ENCODE measurements at regions not wholly inside any gene's neighbourhood (a gene's known extent, or its start where the extent isn't known, plus 50 kb on each side); places are given as distances from the start of the nearest gene placed in this dataset.

DNA sequence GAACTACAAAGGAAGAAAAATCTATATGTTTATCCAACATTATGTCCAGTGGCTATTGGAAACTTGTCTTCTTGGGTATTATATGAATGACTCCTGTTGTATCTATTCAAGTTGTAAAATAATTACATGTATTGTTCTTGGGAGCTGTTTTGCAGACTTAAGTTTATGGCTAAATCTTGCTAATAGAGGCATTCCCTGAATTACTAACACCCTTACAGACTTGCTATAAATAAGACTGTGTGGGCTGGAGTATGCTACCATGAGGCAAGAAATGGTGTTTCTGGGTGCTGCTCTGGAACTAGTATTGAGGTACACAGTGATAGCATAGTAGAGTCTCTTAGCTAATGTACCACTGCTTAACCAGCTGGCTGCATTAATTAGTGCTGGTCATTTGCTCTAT, 155.1 kb downstream of the HIPK3 start:
- H3K27me3 Mint-ChIP-seq (ENCODE audit: unreplicated experiment) = no peaks in the 10 kb centered on the region
- no peaks in the 10 kb centered on the region for H3K36me3 Mint-ChIP-seq (ENCODE audit: insufficient read depth, unreplicated experiment)
- BruUV-seq (replicated peaks) = no TSS peak
- no peak for DNase-seq
- no peaks in the 10 kb centered on the region for H3K9me3 Mint-ChIP-seq (ENCODE audit: low read depth, unreplicated experiment)
- TF ChIP-seq, protein P1, sequence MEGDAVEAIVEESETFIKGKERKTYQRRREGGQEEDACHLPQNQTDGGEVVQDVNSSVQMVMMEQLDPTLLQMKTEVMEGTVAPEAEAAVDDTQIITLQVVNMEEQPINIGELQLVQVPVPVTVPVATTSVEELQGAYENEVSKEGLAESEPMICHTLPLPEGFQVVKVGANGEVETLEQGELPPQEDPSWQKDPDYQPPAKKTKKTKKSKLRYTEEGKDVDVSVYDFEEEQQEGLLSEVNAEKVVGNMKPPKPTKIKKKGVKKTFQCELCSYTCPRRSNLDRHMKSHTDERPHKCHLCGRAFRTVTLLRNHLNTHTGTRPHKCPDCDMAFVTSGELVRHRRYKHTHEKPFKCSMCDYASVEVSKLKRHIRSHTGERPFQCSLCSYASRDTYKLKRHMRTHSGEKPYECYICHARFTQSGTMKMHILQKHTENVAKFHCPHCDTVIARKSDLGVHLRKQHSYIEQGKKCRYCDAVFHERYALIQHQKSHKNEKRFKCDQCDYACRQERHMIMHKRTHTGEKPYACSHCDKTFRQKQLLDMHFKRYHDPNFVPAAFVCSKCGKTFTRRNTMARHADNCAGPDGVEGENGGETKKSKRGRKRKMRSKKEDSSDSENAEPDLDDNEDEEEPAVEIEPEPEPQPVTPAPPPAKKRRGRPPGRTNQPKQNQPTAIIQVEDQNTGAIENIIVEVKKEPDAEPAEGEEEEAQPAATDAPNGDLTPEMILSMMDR (IDR thresholded peaks at IDR 0.05; ENCODE audit: unreplicated experiment) = no peak
- CTCF ChIA-PET = no interaction called here
- intact Hi-C loops (cut with micrococcal nuclease; ENCODE audit: unreplicated experiment) = no loop called here
- no peaks in the 10 kb centered on the region for H3K4me1 Mint-ChIP-seq (ENCODE audit: low read depth, unreplicated experiment)
- H3K27ac Mint-ChIP-seq (ENCODE audit: unreplicated experiment) = no peak overlapping the region
- no peak overlapping the region for H3K4me3 Mint-ChIP-seq (ENCODE audit: low read depth, unreplicated experiment)

DNA sequence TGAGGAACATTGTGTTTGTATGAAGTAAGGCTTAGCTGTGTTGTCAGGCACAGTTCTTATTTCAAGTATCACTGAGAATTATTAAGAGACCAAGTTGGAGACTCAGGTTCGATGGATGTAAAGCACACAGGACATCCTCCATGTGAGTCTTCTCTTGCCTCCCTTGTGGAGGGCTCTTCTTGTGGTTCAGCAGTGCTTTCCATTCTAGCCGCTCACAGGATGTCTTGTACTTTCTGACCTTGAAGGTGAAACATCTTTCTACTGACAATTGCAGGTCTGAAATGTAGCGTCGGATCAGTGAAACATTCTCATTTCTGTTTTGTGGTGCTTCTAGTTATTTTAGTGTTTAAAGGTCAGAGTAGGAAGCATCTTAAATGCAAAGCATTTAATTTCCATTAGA, 154.6 kb downstream of the HIPK3 start:
- TF ChIP-seq, protein P1 (IDR thresholded peaks at IDR 0.05; ENCODE audit: unreplicated experiment) = no peak
- Mint-ChIP-seq H3K27ac (ENCODE audit: unreplicated experiment) (no peak overlapping the region), H3K36me3 (ENCODE audit: insufficient read depth, unreplicated experiment) (no peaks in the 10 kb centered on the region), H3K9me3 (ENCODE audit: low read depth, unreplicated experiment) (no peaks in the 10 kb centered on the region), H3K4me3 (ENCODE audit: low read depth, unreplicated experiment) (no peak overlapping the region), H3K4me1 (ENCODE audit: low read depth, unreplicated experiment) (no peaks in the 10 kb centered on the region), H3K27me3 (ENCODE audit: unreplicated experiment) (no peaks in the 10 kb centered on the region)
- BruUV-seq (replicated peaks) = no TSS peak
- intact Hi-C loops (cut with micrococcal nuclease; ENCODE audit: unreplicated experiment) = no loop called here
- CTCF ChIA-PET = no interaction called here
- no peak for DNase-seq

DNA sequence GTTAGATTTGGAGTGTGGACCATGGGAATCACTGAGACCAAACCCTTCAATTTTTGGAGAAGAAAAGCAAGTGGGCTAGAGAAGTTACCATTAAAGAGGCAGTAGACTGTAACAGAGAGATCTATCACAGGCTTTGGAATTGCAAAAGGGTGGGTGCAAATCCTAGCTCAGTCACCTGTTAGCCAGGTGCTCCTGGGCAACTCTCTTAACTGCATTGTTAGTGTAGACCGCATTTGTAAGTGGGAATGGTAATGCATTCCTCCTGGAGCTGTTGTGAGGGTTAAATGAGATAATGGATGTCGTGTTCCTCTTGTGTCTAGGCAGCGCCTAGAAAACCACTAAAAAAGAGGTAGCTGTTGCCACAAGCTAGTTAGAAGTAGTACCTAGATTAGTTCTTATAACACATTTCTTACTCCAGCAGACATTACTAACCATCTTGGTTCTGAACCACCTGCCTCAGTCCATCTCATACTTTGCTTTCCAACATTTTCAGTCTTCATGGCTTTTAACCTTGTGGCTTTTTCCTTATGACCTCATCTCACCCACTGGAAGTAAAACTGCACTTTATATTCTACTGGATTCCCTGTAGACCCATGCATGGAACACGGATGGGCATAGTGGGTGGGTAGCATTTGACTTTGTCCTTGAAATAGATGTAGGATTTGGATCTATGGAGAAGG, 153.0 kb downstream of the HIPK3 start:
- no TSS peak for BruUV-seq (replicated peaks)
- CTCF ChIA-PET = interaction anchor here (0.6 kb wide), 1 partner anchor 345 kb away, joined by 3 read pairs; no protein-coding TSS in a partner anchor
- intact Hi-C loops (cut with micrococcal nuclease; ENCODE audit: unreplicated experiment) = no loop called here

More for the DNA sequence above, 153.0 kb downstream of the HIPK3 start:
- Mint-ChIP-seq H3K36me3 (ENCODE audit: insufficient read depth, unreplicated experiment) (no peaks in the 10 kb centered on the region), H3K27ac (ENCODE audit: unreplicated experiment) (no peak overlapping the region), H3K4me1 (ENCODE audit: low read depth, unreplicated experiment) (no peaks in the 10 kb centered on the region), H3K9me3 (ENCODE audit: low read depth, unreplicated experiment) (no peaks in the 10 kb centered on the region), H3K4me3 (ENCODE audit: low read depth, unreplicated experiment) (no peak overlapping the region), H3K27me3 (ENCODE audit: unreplicated experiment) (no peaks in the 10 kb centered on the region)
- no peak for DNase-seq
- TF ChIP-seq, protein P1 (IDR thresholded peaks at IDR 0.05; ENCODE audit: unreplicated experiment) = no peak

All from Calu3 (cell line).